ENCODE measurements at regions not wholly inside any gene's neighbourhood (a gene's known extent, or its start where the extent isn't known, plus 50 kb on each side); places are given as distances from the start of the nearest gene placed in this dataset.

GRCh38 chr11:119531623-119532022 is 108.7 kb upstream of the THY1 start:
- peaks cover 76% of the 10 kb centered on the region for H3K27me3 Mint-ChIP-seq (ENCODE audit: insufficient read depth, unreplicated experiment)
- no peak for DNase-seq (ENCODE audit: unreplicated experiment)
- POLR2A ChIA-PET: interaction anchor here (0.6 kb wide), 1 partner anchor 9 kb away, joined by 3 read pairs; no protein-coding TSS in a partner anchor
- intact Hi-C loops (cut with micrococcal nuclease): no loop called here
- no peak overlapping the region for H3K4me3 Mint-ChIP-seq (ENCODE audit: unreplicated experiment)
- no TSS peak for BruUV-seq (replicated peaks)
- no peaks in the 10 kb centered on the region for H3K9me3 Mint-ChIP-seq (ENCODE audit: unreplicated experiment)
- no peaks in the 10 kb centered on the region for H3K36me3 Mint-ChIP-seq (ENCODE audit: insufficient read depth, unreplicated experiment)
- no peaks in the 10 kb centered on the region for H3K4me1 Mint-ChIP-seq (ENCODE audit: insufficient read depth, unreplicated experiment)
- TF ChIP-seq, protein P1, sequence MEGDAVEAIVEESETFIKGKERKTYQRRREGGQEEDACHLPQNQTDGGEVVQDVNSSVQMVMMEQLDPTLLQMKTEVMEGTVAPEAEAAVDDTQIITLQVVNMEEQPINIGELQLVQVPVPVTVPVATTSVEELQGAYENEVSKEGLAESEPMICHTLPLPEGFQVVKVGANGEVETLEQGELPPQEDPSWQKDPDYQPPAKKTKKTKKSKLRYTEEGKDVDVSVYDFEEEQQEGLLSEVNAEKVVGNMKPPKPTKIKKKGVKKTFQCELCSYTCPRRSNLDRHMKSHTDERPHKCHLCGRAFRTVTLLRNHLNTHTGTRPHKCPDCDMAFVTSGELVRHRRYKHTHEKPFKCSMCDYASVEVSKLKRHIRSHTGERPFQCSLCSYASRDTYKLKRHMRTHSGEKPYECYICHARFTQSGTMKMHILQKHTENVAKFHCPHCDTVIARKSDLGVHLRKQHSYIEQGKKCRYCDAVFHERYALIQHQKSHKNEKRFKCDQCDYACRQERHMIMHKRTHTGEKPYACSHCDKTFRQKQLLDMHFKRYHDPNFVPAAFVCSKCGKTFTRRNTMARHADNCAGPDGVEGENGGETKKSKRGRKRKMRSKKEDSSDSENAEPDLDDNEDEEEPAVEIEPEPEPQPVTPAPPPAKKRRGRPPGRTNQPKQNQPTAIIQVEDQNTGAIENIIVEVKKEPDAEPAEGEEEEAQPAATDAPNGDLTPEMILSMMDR (IDR thresholded peaks at IDR 0.05; ENCODE audit: unreplicated experiment): no peak
- CTCF ChIA-PET: interaction anchor here (0.6 to 1.2 kb wide), 3 partner anchors 32 to 577 kb away, joined by 3 to 4 read pairs (median 4); no protein-coding TSS in a partner anchor
- H3K27ac Mint-ChIP-seq (ENCODE audit: low read depth, unreplicated experiment): no peak overlapping the region

- Mint-ChIP-seq H3K27ac (ENCODE audit: low read depth, unreplicated experiment) (no peak overlapping the region), H3K27me3 (ENCODE audit: insufficient read depth, unreplicated experiment) (peaks cover 76% of the 10 kb centered on the region), H3K4me1 (ENCODE audit: insufficient read depth, unreplicated experiment) (no peaks in the 10 kb centered on the region), H3K9me3 (ENCODE audit: unreplicated experiment) (no peaks in the 10 kb centered on the region), H3K4me3 (ENCODE audit: unreplicated experiment) (no peak overlapping the region), H3K36me3 (ENCODE audit: insufficient read depth, unreplicated experiment) (no peaks in the 10 kb centered on the region)
- intact Hi-C loops (cut with micrococcal nuclease): no loop called here
- no peak for DNase-seq (ENCODE audit: unreplicated experiment)
- ChIA-PET POLR2A (no interaction called here), CTCF (no interaction called here)
- TF ChIP-seq, protein P1 (IDR thresholded peaks at IDR 0.05; ENCODE audit: unreplicated experiment): no peak
- no TSS peak for BruUV-seq (replicated peaks)
Observed at GRCh38 chr11:119531056-119531455, 108.1 kb upstream of the THY1 start.

DNA sequence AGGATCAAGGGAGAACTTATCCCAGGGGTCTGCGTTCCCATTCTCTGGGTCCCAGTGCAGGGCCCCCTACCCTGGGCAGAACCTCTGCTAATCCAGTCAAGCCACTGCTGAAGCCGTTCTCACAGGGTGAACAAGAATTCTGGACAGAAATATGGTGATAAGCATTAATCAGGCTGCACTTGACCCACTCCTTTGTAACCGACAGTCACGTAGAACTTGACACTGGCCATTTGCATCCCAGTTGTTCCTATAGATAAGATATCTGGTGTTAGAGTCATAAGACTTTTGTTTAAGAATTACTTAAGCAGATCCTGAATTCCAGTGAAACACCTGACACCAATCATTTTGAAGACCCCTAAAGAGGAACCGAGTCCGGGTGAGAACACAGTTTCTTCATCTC is 107.5 kb upstream of the THY1 start:
- Mint-ChIP-seq H3K4me1 (ENCODE audit: insufficient read depth, unreplicated experiment) (no peaks in the 10 kb centered on the region), H3K27me3 (ENCODE audit: insufficient read depth, unreplicated experiment) (peaks cover 76% of the 10 kb centered on the region), H3K27ac (ENCODE audit: low read depth, unreplicated experiment) (no peak overlapping the region), H3K9me3 (ENCODE audit: unreplicated experiment) (no peaks in the 10 kb centered on the region), H3K36me3 (ENCODE audit: insufficient read depth, unreplicated experiment) (no peaks in the 10 kb centered on the region), H3K4me3 (ENCODE audit: unreplicated experiment) (no peak overlapping the region)
- TF ChIP-seq, protein P1 (IDR thresholded peaks at IDR 0.05; ENCODE audit: unreplicated experiment): no peak
- DNase-seq (ENCODE audit: unreplicated experiment): no peak
- CTCF ChIA-PET: no interaction called here
- BruUV-seq (replicated peaks): no TSS peak
- POLR2A ChIA-PET: interaction anchor here (0.7 kb wide), 1 partner anchor 149 kb away, joined by 4 read pairs; the partner anchor contains the start of gene USP2
- intact Hi-C loops (cut with micrococcal nuclease): no loop called here

DNA sequence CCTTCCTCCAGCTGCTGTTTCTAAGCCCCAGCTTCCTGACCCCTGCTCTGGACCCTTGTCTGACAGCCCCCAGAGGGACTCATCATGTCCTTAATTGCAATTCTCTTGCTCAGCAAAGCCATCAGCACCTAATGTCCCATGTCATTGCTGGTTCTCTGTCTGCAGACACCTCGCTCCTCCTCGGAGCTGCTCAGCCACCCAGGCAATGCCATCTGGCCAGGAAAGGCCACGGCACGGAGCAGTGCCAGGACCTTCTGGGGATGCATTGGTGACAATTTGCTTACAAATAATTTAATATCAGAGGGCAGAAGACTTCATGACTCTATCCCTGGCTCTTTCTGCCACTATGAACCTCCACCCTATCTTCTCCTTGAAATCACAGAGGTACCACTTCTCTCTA is 107.0 kb upstream of the THY1 start:
- ChIA-PET CTCF (interaction anchor here (1.3 kb wide), 1 partner anchor 50 kb away, joined by 3 read pairs; no protein-coding TSS in a partner anchor), POLR2A (interaction anchor here (0.7 kb wide), 1 partner anchor 148 kb away, joined by 4 read pairs; the partner anchor contains the start of gene USP2)
- H3K4me1 Mint-ChIP-seq (ENCODE audit: insufficient read depth, unreplicated experiment): no peaks in the 10 kb centered on the region
- intact Hi-C loops (cut with micrococcal nuclease): no loop called here
- H3K9me3 Mint-ChIP-seq (ENCODE audit: unreplicated experiment): no peaks in the 10 kb centered on the region
- no peak for DNase-seq (ENCODE audit: unreplicated experiment)
- H3K27me3 Mint-ChIP-seq (ENCODE audit: insufficient read depth, unreplicated experiment): peaks cover 76% of the 10 kb centered on the region
- TF ChIP-seq, protein P1 (IDR thresholded peaks at IDR 0.05; ENCODE audit: unreplicated experiment): no peak
- H3K36me3 Mint-ChIP-seq (ENCODE audit: insufficient read depth, unreplicated experiment): no peaks in the 10 kb centered on the region
- no peak overlapping the region for H3K27ac Mint-ChIP-seq (ENCODE audit: low read depth, unreplicated experiment)
- H3K4me3 Mint-ChIP-seq (ENCODE audit: unreplicated experiment): no peak overlapping the region
- BruUV-seq (replicated peaks): no TSS peak

All from MCF 10A (cell line).